Liver (tissue), 8 donors: ENCODE measurements at regions not wholly inside any gene's neighbourhood (a gene's known extent, or its start where the extent isn't known, plus 50 kb on each side); places are given as distances from the start of the nearest gene placed in this dataset.

Experiments
- DNase-seq: peaks from one replicate; pipeline ENCODE4 v3.0.0-alpha.2; 2017; ENCODE audit warnings: low spot score
- H3K27ac ChIP-seq, 2 donors: one replicate each; pipeline ENCODE4 v1.7.0; 2013; ENCODE audit warnings: inconsistent platforms in 2 of 2, low read length in 2 of 2, control low read depth in 1 of 2, low read depth in 1 of 2, mild to moderate bottlenecking in 1 of 2
- H3K27me3 ChIP-seq, 4 donors: one replicate each; pipeline versions ENCODE4 v1.6.1 to v1.7.0; 2013; ENCODE audit warnings: low read length in 3 of 4, inconsistent platforms in 1 of 4, mild to moderate bottlenecking in 1 of 4, moderate library complexity in 1 of 4; ENCODE audit not compliant: control insufficient read depth in 4 of 4, insufficient read depth in 4 of 4
- H3K36me3 ChIP-seq, 4 donors: one replicate each; pipeline versions ENCODE4 v1.6.1 to v1.7.0; 2013; ENCODE audit warnings: low read length in 3 of 4, mild to moderate bottlenecking in 3 of 4, low read depth in 1 of 4, moderate library complexity in 1 of 4; ENCODE audit not compliant: control insufficient read depth in 4 of 4, insufficient read depth in 3 of 4
- H3K4me1 ChIP-seq, 4 donors: one replicate each; pipeline versions ENCODE4 v1.6.1 to v1.7.0; 2013; ENCODE audit warnings: low read length in 3 of 4, mild to moderate bottlenecking in 3 of 4, moderate library complexity in 1 of 4; ENCODE audit not compliant: control insufficient read depth in 4 of 4, insufficient read depth in 4 of 4
- H3K4me3 ChIP-seq, 3 donors: one replicate each; pipeline versions ENCODE4 v1.6.1 to v1.7.0; 2013; ENCODE audit warnings: low read length in 3 of 3, control low read depth in 1 of 3, low read depth in 1 of 3, mild to moderate bottlenecking in 1 of 3
- H3K9ac ChIP-seq, 2 donors: one replicate each; pipeline ENCODE4 v1.7.0; 2013; ENCODE audit warnings: low read length in 2 of 2, mild to moderate bottlenecking in 2 of 2, moderate library complexity in 2 of 2, control low read depth in 1 of 2, low read depth in 1 of 2
- H3K9me3 ChIP-seq, 4 donors: one replicate each; pipeline versions ENCODE4 v1.6.1 to v1.7.0; 2013; ENCODE audit warnings: low read length in 3 of 4; ENCODE audit not compliant: control insufficient read depth in 4 of 4
- CTCF ChIP-seq: fragments of 150-350 bp; IDR thresholded peaks from 2 replicates; pipeline ENCODE4 v1.5.1; 2017; ENCODE audit warnings: improper control_type of control experiment, low read depth, low read length; ENCODE audit not compliant: missing input control
- EGR1 ChIP-seq, 2 donors: IDR thresholded peaks; 2 replicates each; pipeline ENCODE4 v1.6.1; 2016 to 2018; ENCODE audit warnings: antibody characterized with exemption in 2 of 2, low read depth in 2 of 2
- FOXA1 ChIP-seq: IDR thresholded peaks from 2 replicates; pipeline ENCODE4 v1.6.1; 2016; ENCODE audit warnings: antibody characterized with exemption
- FOXA2 ChIP-seq: IDR thresholded peaks from 2 replicates; pipeline ENCODE4 v1.6.1; 2016; ENCODE audit warnings: antibody characterized with exemption
- GABPA ChIP-seq, 2 donors: IDR thresholded peaks in 1 of 2; conservative IDR thresholded peaks in 1 of 2; 2 replicates each; pipeline ENCODE4 v1.6.1; 2016; ENCODE audit warnings: antibody characterized with exemption in 2 of 2, mild to moderate bottlenecking in 1 of 2, moderate library complexity in 1 of 2
- HNF4A ChIP-seq, 2 donors: conservative IDR thresholded peaks; 2 replicates each; pipeline ENCODE4 v1.6.1; 2016; ENCODE audit warnings: antibody characterized with exemption in 2 of 2, mild to moderate bottlenecking in 2 of 2
- HNF4G ChIP-seq: IDR thresholded peaks from 2 replicates; pipeline ENCODE4 v1.6.1; 2016; ENCODE audit warnings: antibody characterized with exemption
- MAX ChIP-seq: IDR thresholded peaks from 2 replicates; pipeline ENCODE4 v1.6.1; 2016; ENCODE audit warnings: antibody characterized with exemption
- NR2F2 ChIP-seq: IDR thresholded peaks from 2 replicates; pipeline ENCODE4 v1.6.1; 2016; ENCODE audit warnings: antibody characterized with exemption
- RAD21 ChIP-seq, 2 donors: IDR thresholded peaks; 2 replicates each; pipeline ENCODE4 v1.6.1; 2016; ENCODE audit warnings: antibody characterized with exemption in 2 of 2, mild to moderate bottlenecking in 2 of 2
- REST ChIP-seq: IDR thresholded peaks from 2 replicates; pipeline ENCODE4 v1.6.1; 2016; ENCODE audit warnings: antibody characterized with exemption, mild to moderate bottlenecking
- RXRA ChIP-seq, 2 donors: IDR thresholded peaks; 2 replicates each; pipeline ENCODE4 v1.6.1; 2017 to 2018; ENCODE audit warnings: antibody characterized with exemption in 2 of 2, mild to moderate bottlenecking in 1 of 2
- SP1 ChIP-seq: IDR thresholded peaks from 2 replicates; pipeline ENCODE4 v1.6.1; 2018; ENCODE audit warnings: antibody characterized with exemption, mild to moderate bottlenecking
- TAF1 ChIP-seq: conservative IDR thresholded peaks from 2 replicates; pipeline ENCODE4 v1.6.1; 2016; ENCODE audit warnings: antibody characterized with exemption, mild to moderate bottlenecking
- YY1 ChIP-seq: IDR thresholded peaks from 2 replicates; pipeline ENCODE4 v1.6.1; 2016; ENCODE audit warnings: antibody characterized with exemption, mild to moderate bottlenecking
- ZBTB33 ChIP-seq: IDR thresholded peaks from 2 replicates; pipeline ENCODE4 v1.6.1; 2016; ENCODE audit warnings: antibody characterized with exemption
- WGBS: extraction: QIAGEN DNeasy Blood & Tissue Kit; methylation state at CpG from one replicate; pipeline ENCODE4 v1.1.7; 2013; 5-methylcytosine and 5-hydroxymethylcytosine counted together
- TF ChIP-seq, protein P1 (sequence below): IDR thresholded peaks from 2 replicates; pipeline ENCODE4 v1.6.1; 2016; ENCODE audit warnings: antibody characterized with exemption
- donor health status: healthy.
- donor health status: healthy.
- donor health status: healthy.
- donor health status: healthy.
- donor health status: healthy.

GRCh38 chr6:16998461-16998860 lies 103.4 kb upstream of the STMND1 start:
- 85% methylated on average over 5 of the region's 5 CpGs for whole genome bisulfite sequencing
- TF ChIP-seq REST (no peak), HNF4G (no peak), TAF1 (no peak), SP1 (no peak), HNF4A (conservative IDR thresholded peaks at IDR 0.05) (no peak), YY1 (no peak), FOXA1 (no peak), ZBTB33 (no peak), FOXA2 (no peak), RAD21 (IDR thresholded peaks at IDR 0.05) (no peak), NR2F2 (no peak), RXRA (IDR thresholded peaks at IDR 0.05) (no peak), GABPA (IDR thresholded peaks at IDR 0.05 in 1 of 2, conservative IDR thresholded peaks at IDR 0.05 in 1 of 2) (no peak), EGR1 (IDR thresholded peaks at IDR 0.05; ENCODE audit: low read depth in 2 of 2) (no peak), MAX (no peak)
- TF ChIP-seq, protein P1, sequence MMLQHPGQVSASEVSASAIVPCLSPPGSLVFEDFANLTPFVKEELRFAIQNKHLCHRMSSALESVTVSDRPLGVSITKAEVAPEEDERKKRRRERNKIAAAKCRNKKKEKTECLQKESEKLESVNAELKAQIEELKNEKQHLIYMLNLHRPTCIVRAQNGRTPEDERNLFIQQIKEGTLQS = no peak

DNA sequence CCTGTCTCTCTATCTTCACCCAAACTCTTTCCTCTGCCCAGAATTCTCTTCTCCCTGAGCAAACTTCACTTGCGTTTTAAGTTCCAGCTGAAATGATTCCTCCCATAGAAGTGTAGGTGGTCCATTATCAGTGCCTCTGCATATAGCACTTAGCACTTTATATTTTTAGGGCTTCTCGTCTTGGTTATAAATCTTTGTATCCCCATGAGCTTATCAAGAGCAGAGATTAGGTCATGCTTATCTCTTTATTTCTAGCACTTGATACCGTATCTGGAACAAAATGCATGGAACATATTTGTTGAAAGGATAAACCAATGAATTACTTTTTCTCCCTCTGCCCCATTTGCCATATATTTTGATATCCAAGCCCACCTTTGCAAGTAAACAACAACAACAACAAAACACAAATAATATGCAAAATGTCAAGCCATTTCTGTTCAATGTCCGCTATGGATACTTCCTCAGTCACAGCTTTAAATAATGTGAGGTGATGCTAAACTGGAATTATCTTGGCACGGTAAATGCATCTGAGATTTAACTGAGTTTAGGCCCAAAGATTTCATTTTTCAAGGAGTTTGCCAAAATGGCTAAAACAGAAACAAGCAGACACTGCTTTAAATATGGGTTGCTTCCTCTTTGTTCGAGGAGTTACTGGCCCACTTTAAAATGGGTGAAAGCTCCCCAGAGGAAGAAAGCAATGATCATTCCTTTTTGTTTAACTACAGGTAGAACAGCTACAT lies 106.2 kb upstream of the STMND1 start:
- H3K36me3 ChIP-seq = no peaks in the 10 kb centered on the region
- H3K9me3 ChIP-seq = no peaks in the 10 kb centered on the region
- H3K4me3 ChIP-seq = no peak overlapping the region
- no peaks in the 10 kb centered on the region for H3K27me3 ChIP-seq
- H3K4me1 ChIP-seq = peaks cover 0 to 9% (median 4%) of the 10 kb centered on the region in 4 donors
- 90% methylated on average over 6 of the region's 6 CpGs for WGBS
- no peak overlapping the region for H3K27ac ChIP-seq
- DNase-seq = no peak
- H3K9ac ChIP-seq = no peak overlapping the region
- no peak for TF ChIP-seq EGR1 (IDR thresholded peaks at IDR 0.05; ENCODE audit: low read depth in 2 of 2)
- no peak for TF ChIP-seq ZBTB33
- TF ChIP-seq RXRA (IDR thresholded peaks at IDR 0.05) = no peak
- no peak for TF ChIP-seq HNF4A (conservative IDR thresholded peaks at IDR 0.05)
- TF ChIP-seq YY1 = no peak
- TF ChIP-seq MAX = no peak
- TF ChIP-seq, protein P1 = no peak
- no peak for TF ChIP-seq NR2F2
- TF ChIP-seq RAD21 (IDR thresholded peaks at IDR 0.05) = no peak
- no peak for TF ChIP-seq GABPA (IDR thresholded peaks at IDR 0.05 in 1 of 2, conservative IDR thresholded peaks at IDR 0.05 in 1 of 2)
- no peak for TF ChIP-seq FOXA2
- no peak for TF ChIP-seq CTCF

More at GRCh38 chr6:16998461-16998860, 103.4 kb upstream of the STMND1 start:
- no peak for DNase-seq
- H3K9me3 ChIP-seq = no peaks in the 10 kb centered on the region
- H3K36me3 ChIP-seq = no peaks in the 10 kb centered on the region
- H3K4me1 ChIP-seq = peaks cover 0 to 22% (median 12%) of the 10 kb centered on the region in 4 donors
- no peak overlapping the region for H3K27ac ChIP-seq
- no peak overlapping the region for H3K4me3 ChIP-seq
- H3K9ac ChIP-seq = no peak overlapping the region
- no peaks in the 10 kb centered on the region for H3K27me3 ChIP-seq
